ENCODE measurements at regions not wholly inside any gene's neighbourhood (a gene's known extent, or its start where the extent isn't known, plus 50 kb on each side); places are given as distances from the start of the nearest gene placed in this dataset.

GRCh38 chr4:14234307-14234706, 606.8 kb upstream of the BOD1L1 start:
- TF ChIP-seq CTCF (IDR thresholded peaks at IDR 0.05), result no peak
- TF ChIP-seq POLR2A (IDR thresholded peaks at IDR 0.05), result no peak
